WTC11 (cell line): ENCODE measurements at regions not wholly inside any gene's neighbourhood (a gene's known extent, or its start where the extent isn't known, plus 50 kb on each side); places are given as distances from the start of the nearest gene placed in this dataset.

Experiments used
- ATAC-seq: fragments of 200-7000 bp; cut with Tn5 transposase; 2 replicates; pipeline ENCODE4 v1.10.0; 2021; ENCODE audit warnings: mild to moderate bottlenecking, moderate library complexity
- CTCF ChIA-PET: fragments of 300-600 bp; sonication (Branson Sonifier 250); formaldehyde crosslinking; loops from one replicate; lab custom pipeline; 2021; ENCODE audit warnings: antibody characterized with exemption; lab: Charles Lee
- POLR2A ChIA-PET: fragments of 350-600 bp; sonication (Branson Sonifier 250); formaldehyde crosslinking; loops from one replicate; lab custom pipeline; 2021; ENCODE audit warnings: antibody characterized with exemption; lab: Charles Lee
- DNase-seq: peaks from one replicate; pipeline ENCODE4 v3.0.0; 2021; ENCODE audit warnings: low spot score
- H3K27ac Mint-ChIP-seq: 2 replicates; pipeline ENCODE4 v1.8.0; 2021; ENCODE audit warnings: mixed read lengths
- H3K27me3 Mint-ChIP-seq: 2 replicates; pipeline ENCODE4 v1.8.0; 2021; ENCODE audit warnings: low read depth, mild to moderate bottlenecking, moderate library complexity, mixed read lengths
- H3K36me3 Mint-ChIP-seq: 2 replicates; pipeline ENCODE4 v1.8.0; 2021; ENCODE audit warnings: mixed read lengths
- H3K4me1 Mint-ChIP-seq: 2 replicates; pipeline ENCODE4 v1.8.0; 2022; ENCODE audit warnings: mixed read lengths
- H3K4me3 Mint-ChIP-seq: 2 replicates; pipeline ENCODE4 v1.8.0; 2021; ENCODE audit warnings: mild to moderate bottlenecking, moderate library complexity, mixed read lengths
- H3K9me3 Mint-ChIP-seq: 2 replicates; pipeline ENCODE4 v1.8.0; 2021; ENCODE audit warnings: mixed read lengths
- ATF1 ChIP-seq: sonication (generic); formaldehyde crosslinking; IDR thresholded peaks from 2 replicates; pipeline ENCODE4 v1.8.1; 2023; ENCODE audit warnings: mild to moderate bottlenecking, moderate library complexity, missing genetic modification reagents
- CDX4 ChIP-seq: fragments of 250-450 bp; sonication (Bioruptor Pico); IDR thresholded peaks from 2 replicates; pipeline ENCODE4 v1.9.0; 2021; ENCODE audit warnings: moderate library complexity, mild to moderate bottlenecking, inconsistent platforms, borderline replicate concordance
- CREB1 ChIP-seq: sonication (generic); formaldehyde crosslinking; IDR thresholded peaks from 2 replicates; pipeline ENCODE4 v1.8.0; 2023; ENCODE audit warnings: mild to moderate bottlenecking, missing genetic modification reagents
- CREM ChIP-seq: sonication (generic); formaldehyde crosslinking; IDR thresholded peaks from 2 replicates; pipeline ENCODE4 v1.8.1; 2022; ENCODE audit warnings: mild to moderate bottlenecking, missing genetic modification reagents, moderate library complexity
- CTCF ChIP-seq: fragments of 200-600 bp; IDR thresholded peaks from 2 replicates; pipeline ENCODE4 v1.8.0; 2022; ENCODE audit warnings: antibody characterized with exemption
- FOXP4 ChIP-seq: sonication (generic); formaldehyde crosslinking; IDR thresholded peaks from 2 replicates; pipeline ENCODE4 v1.8.0; 2022; ENCODE audit warnings: mild to moderate bottlenecking, missing genetic modification reagents
- GRHL2 ChIP-seq: fragments of 250-450 bp; sonication (Bioruptor Pico); IDR thresholded peaks from 2 replicates; pipeline ENCODE4 v1.8.0; 2022; ENCODE audit warnings: mild to moderate bottlenecking, moderate library complexity; ENCODE audit not compliant: insufficient replicate concordance, severe bottlenecking
- HMGA2 ChIP-seq: fragments of 250-450 bp; sonication (Bioruptor Pico); IDR thresholded peaks from 2 replicates; pipeline ENCODE4 v1.4.0; 2021; ENCODE audit warnings: mild to moderate bottlenecking, moderate library complexity
- MAX ChIP-seq: sonication (generic); formaldehyde crosslinking; IDR thresholded peaks from 2 replicates; pipeline ENCODE4 v1.8.0; 2022; ENCODE audit warnings: mild to moderate bottlenecking, missing genetic modification reagents
- NFATC4 ChIP-seq: fragments of 250-450 bp; sonication (Bioruptor Pico); IDR thresholded peaks from 2 replicates; pipeline ENCODE4 v1.9.0; 2021; ENCODE audit warnings: mild to moderate bottlenecking
- NFYB ChIP-seq: sonication (generic); formaldehyde crosslinking; conservative IDR thresholded peaks from 2 replicates; pipeline ENCODE4 v1.8.0; 2022; ENCODE audit warnings: low read depth, missing genetic modification reagents
- NR2C2 ChIP-seq: sonication (generic); formaldehyde crosslinking; IDR thresholded peaks from 2 replicates; pipeline ENCODE4 v1.8.0; 2022; ENCODE audit warnings: mild to moderate bottlenecking, missing genetic modification reagents
- NR3C1 ChIP-seq: sonication (generic); formaldehyde crosslinking; conservative IDR thresholded peaks from 2 replicates; pipeline ENCODE4 v1.8.1; 2023; ENCODE audit warnings: low read depth, mild to moderate bottlenecking, missing genetic modification reagents
- SMAD3 ChIP-seq: sonication (generic); formaldehyde crosslinking; IDR thresholded peaks from 2 replicates; pipeline ENCODE4 v1.8.0; 2022; ENCODE audit warnings: missing genetic modification reagents, mild to moderate bottlenecking, borderline replicate concordance
- STAT6 ChIP-seq: sonication (generic); formaldehyde crosslinking; conservative IDR thresholded peaks from 2 replicates; pipeline ENCODE4 v1.8.1; 2023; ENCODE audit warnings: mild to moderate bottlenecking, low read depth, missing genetic modification reagents, moderate library complexity
- ZNF138 ChIP-seq: sonication (generic); formaldehyde crosslinking; conservative IDR thresholded peaks from 2 replicates; pipeline ENCODE4 v1.8.1; 2022; ENCODE audit warnings: mild to moderate bottlenecking, moderate library complexity, missing genetic modification reagents
- ZNF219 ChIP-seq: sonication (generic); formaldehyde crosslinking; IDR thresholded peaks from 2 replicates; pipeline ENCODE4 v1.8.0; 2023; ENCODE audit warnings: missing genetic modification reagents, mild to moderate bottlenecking, borderline replicate concordance
- ZNF396 ChIP-seq: fragments of 250-450 bp; sonication (Bioruptor Pico); IDR thresholded peaks from 2 replicates; pipeline ENCODE4 v1.8.0; 2021; ENCODE audit warnings: mild to moderate bottlenecking, moderate library complexity, borderline replicate concordance
- TF ChIP-seq, protein P1 (sequence below): sonication (generic); formaldehyde crosslinking; IDR thresholded peaks from 2 replicates; pipeline ENCODE4 v1.8.1; 2022; ENCODE audit warnings: mild to moderate bottlenecking, missing genetic modification reagents, moderate library complexity, borderline replicate concordance
- TF ChIP-seq, protein P2 (sequence below): sonication (generic); formaldehyde crosslinking; IDR thresholded peaks from 2 replicates; pipeline ENCODE4 v1.8.0; 2023; ENCODE audit warnings: missing genetic modification reagents

- no peak for ATAC-seq
These were observed 262.7 kb upstream of the GADL1 start for GRCh38 chr3:31157047-31157694.

More at GRCh38 chr3:31157047-31157694, 262.7 kb upstream of the GADL1 start:
- no peak overlapping the region for H3K4me3 Mint-ChIP-seq
- no peak overlapping the region for H3K27ac Mint-ChIP-seq
- TF ChIP-seq ZNF219 (CRISPR knock-in tag) (no peak), MAX (CRISPR knock-in tag) (no peak), GRHL2 (CRISPR knock-in tag) (no peak), HMGA2 (CRISPR knock-in tag) (no peak), FOXP4 (no peak), NFATC4 (CRISPR knock-in tag) (no peak), NR2C2 (CRISPR knock-in tag) (no peak), STAT6 (CRISPR knock-in tag) (no peak), NR3C1 (CRISPR knock-in tag) (no peak), SMAD3 (CRISPR knock-in tag) (no peak), ZNF396 (CRISPR knock-in tag) (no peak), CREB1 (CRISPR knock-in tag) (no peak), NFYB (CRISPR knock-in tag) (no peak), CREM (CRISPR knock-in tag) (no peak), CDX4 (CRISPR knock-in tag) (no peak), ZNF138 (no peak), ATF1 (CRISPR knock-in tag) (no peak), CTCF (no peak)
- TF ChIP-seq, protein P1, sequence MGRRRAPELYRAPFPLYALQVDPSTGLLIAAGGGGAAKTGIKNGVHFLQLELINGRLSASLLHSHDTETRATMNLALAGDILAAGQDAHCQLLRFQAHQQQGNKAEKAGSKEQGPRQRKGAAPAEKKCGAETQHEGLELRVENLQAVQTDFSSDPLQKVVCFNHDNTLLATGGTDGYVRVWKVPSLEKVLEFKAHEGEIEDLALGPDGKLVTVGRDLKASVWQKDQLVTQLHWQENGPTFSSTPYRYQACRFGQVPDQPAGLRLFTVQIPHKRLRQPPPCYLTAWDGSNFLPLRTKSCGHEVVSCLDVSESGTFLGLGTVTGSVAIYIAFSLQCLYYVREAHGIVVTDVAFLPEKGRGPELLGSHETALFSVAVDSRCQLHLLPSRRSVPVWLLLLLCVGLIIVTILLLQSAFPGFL (CRISPR knock-in tag), result no peak
- TF ChIP-seq, protein P2, sequence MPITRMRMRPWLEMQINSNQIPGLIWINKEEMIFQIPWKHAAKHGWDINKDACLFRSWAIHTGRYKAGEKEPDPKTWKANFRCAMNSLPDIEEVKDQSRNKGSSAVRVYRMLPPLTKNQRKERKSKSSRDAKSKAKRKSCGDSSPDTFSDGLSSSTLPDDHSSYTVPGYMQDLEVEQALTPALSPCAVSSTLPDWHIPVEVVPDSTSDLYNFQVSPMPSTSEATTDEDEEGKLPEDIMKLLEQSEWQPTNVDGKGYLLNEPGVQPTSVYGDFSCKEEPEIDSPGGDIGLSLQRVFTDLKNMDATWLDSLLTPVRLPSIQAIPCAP, result no peak
- CTCF ChIA-PET, result no interaction called here
- H3K36me3 Mint-ChIP-seq, result no peaks in the 10 kb centered on the region
- DNase-seq, result no peak
- no peaks in the 10 kb centered on the region for H3K4me1 Mint-ChIP-seq
- H3K9me3 Mint-ChIP-seq, result no peaks in the 10 kb centered on the region
- POLR2A ChIA-PET, result no interaction called here
- no peaks in the 10 kb centered on the region for H3K27me3 Mint-ChIP-seq
